Mammary epithelial cell (primary cell): ENCODE measurements at regions not wholly inside any gene's neighbourhood (a gene's known extent, or its start where the extent isn't known, plus 50 kb on each side); places are given as distances from the start of the nearest gene placed in this dataset.

ENCODE experiments used
- EZH2 ChIP-seq: IDR thresholded peaks from 2 replicates; pipeline ENCODE4 v1.6.1; 2012; ENCODE audit warnings: low read length, inconsistent platforms, borderline replicate concordance
- TF ChIP-seq, protein P1 (sequence below), 2 donors: IDR thresholded peaks in 1 of 2; conservative IDR thresholded peaks in 1 of 2; 2 replicates each; pipeline ENCODE4 v1.5.1; 2011 to 2012; ENCODE audit warnings: inconsistent platforms in 2 of 2, low read length in 2 of 2, mild to moderate bottlenecking in 2 of 2, control low read depth in 1 of 2, low read depth in 1 of 2; ENCODE audit not compliant: insufficient read depth in 1 of 2; ENCODE audit errors: extremely low read depth in 1 of 2

DNA sequence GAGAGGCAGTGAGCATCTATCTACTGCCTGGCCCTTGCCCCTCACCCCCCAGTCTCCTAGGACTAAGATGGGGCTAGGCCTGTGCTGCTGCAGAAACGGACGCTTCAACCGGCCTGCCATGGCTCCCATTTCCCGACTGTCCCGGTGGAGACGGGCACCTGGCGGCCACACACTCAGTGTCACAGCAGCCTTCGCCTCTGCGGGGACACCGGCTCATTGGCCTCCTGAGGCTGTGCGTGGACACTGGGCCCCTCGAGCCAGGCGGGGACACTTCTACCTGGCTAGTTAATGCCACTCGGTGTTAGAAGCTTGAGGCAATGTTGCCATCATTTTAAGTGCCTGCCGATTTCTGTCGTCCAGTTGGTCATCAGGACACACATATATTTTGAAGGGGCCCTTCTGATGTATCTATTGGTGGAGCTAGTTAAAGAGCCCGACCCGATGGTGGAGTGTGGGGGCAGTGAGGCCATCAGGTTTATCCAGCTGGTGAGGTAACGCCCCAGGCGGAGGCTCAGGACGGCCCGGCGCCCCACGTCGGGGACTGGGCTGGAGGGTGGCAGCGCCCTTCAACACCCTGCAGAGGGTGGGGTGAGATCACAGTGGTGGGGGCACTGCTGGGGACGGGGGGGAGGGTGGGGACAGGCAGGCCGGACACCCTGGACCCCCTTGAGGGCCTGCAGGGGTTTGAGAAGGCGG, 58.9 kb upstream of the GATA5 start:
- TF ChIP-seq, protein P1, sequence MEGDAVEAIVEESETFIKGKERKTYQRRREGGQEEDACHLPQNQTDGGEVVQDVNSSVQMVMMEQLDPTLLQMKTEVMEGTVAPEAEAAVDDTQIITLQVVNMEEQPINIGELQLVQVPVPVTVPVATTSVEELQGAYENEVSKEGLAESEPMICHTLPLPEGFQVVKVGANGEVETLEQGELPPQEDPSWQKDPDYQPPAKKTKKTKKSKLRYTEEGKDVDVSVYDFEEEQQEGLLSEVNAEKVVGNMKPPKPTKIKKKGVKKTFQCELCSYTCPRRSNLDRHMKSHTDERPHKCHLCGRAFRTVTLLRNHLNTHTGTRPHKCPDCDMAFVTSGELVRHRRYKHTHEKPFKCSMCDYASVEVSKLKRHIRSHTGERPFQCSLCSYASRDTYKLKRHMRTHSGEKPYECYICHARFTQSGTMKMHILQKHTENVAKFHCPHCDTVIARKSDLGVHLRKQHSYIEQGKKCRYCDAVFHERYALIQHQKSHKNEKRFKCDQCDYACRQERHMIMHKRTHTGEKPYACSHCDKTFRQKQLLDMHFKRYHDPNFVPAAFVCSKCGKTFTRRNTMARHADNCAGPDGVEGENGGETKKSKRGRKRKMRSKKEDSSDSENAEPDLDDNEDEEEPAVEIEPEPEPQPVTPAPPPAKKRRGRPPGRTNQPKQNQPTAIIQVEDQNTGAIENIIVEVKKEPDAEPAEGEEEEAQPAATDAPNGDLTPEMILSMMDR (conservative IDR thresholded peaks at IDR 0.05 in 1 of 2, IDR thresholded peaks at IDR 0.05 in 1 of 2; ENCODE audit: extremely low read depth in 1 of 2, insufficient read depth in 1 of 2, low read depth in 1 of 2, low read length in 2 of 2) = no peak
- TF ChIP-seq EZH2 = no peak
